IMR-90 (cell line): ENCODE measurements at regions not wholly inside any gene's neighbourhood (a gene's known extent, or its start where the extent isn't known, plus 50 kb on each side); places are given as distances from the start of the nearest gene placed in this dataset.

ENCODE experiments used
- ATAC-seq: fragments of 200-7000 bp; cut with Tn5 transposase; 2 replicates; pipeline ENCODE4 v1.9.1; 2020; ENCODE audit warnings: low read depth, mild to moderate bottlenecking, moderate library complexity
- BruUV-seq: library from RNA; stranded (reverse); fragments of 400-500 nt; replicated peaks from 2 replicates; lab custom pipeline; 2021; lab: Mats Ljungman, UMichigan
- CTCF ChIA-PET: fragments of 300-600 bp; formaldehyde crosslinking; extraction: SDS; loops from one replicate; lab custom pipeline; 2021; ENCODE audit warnings: antibody characterized with exemption; lab: Yijun Ruan, JAX
- POLR2A ChIA-PET: fragments of 300-600 bp; sonication (Branson Sonifier 250); formaldehyde crosslinking; loops from one replicate; lab custom pipeline; 2022; ENCODE audit warnings: antibody characterized with exemption; ENCODE audit not compliant: unreplicated experiment; lab: Charles Lee
- DNase-seq: peaks from one replicate; pipeline ENCODE4 v3.0.0; 2013
- H2AFZ ChIP-seq: replicated peaks from 2 replicates; pipeline ENCODE3; 2013; ENCODE audit warnings: low read length, mild to moderate bottlenecking; ENCODE audit not compliant: poor library complexity
- H2AK5ac ChIP-seq: 2 replicates; pipeline ENCODE4 v1.6.1; 2013; ENCODE audit warnings: low read depth, low read length, inconsistent platforms
- H2AK9ac ChIP-seq: replicated peaks from 2 replicates; pipeline ENCODE3; 2013; ENCODE audit warnings: mild to moderate bottlenecking, low read depth, low read length, moderate library complexity; ENCODE audit not compliant: poor library complexity
- H2BK120ac ChIP-seq: 2 replicates; pipeline ENCODE4 v1.6.1; 2013; ENCODE audit warnings: low read depth, low read length, inconsistent platforms
- H2BK15ac ChIP-seq: 3 replicates; pipeline ENCODE4 v1.6.1; 2013; ENCODE audit warnings: low read depth, low read length, inconsistent platforms
- H2BK20ac ChIP-seq: 2 replicates; pipeline ENCODE4 v1.6.1; 2013; ENCODE audit warnings: low read depth, mild to moderate bottlenecking, inconsistent platforms, low read length, moderate library complexity
- H2BK5ac ChIP-seq: 2 replicates; pipeline ENCODE4 v1.6.1; 2013; ENCODE audit warnings: mild to moderate bottlenecking, low read depth, low read length, inconsistent platforms; ENCODE audit not compliant: poor library complexity, severe bottlenecking
- H3K14ac ChIP-seq: replicated peaks from 2 replicates; pipeline ENCODE4 v1.6.1; 2013; ENCODE audit warnings: low read depth, low read length, inconsistent platforms
- H3K18ac ChIP-seq: 2 replicates; pipeline ENCODE4 v1.6.1; 2013; ENCODE audit warnings: low read depth, low read length, control low read depth
- H3K23ac ChIP-seq: 2 replicates; pipeline ENCODE4 v1.6.1; 2013; ENCODE audit warnings: low read depth, low read length, inconsistent platforms
- H3K27ac ChIP-seq: 2 replicates; pipeline ENCODE4 v1.5.1; 2013; ENCODE audit warnings: mild to moderate bottlenecking, control low read depth, low read length; ENCODE audit not compliant: insufficient read depth
- H3K27me3 ChIP-seq: 2 replicates; pipeline ENCODE4 v1.6.1; 2013; ENCODE audit warnings: low read length; ENCODE audit not compliant: control insufficient read depth, insufficient read depth
- H3K36me3 ChIP-seq: 2 replicates; pipeline ENCODE4 v1.6.1; 2013; ENCODE audit warnings: low read length, mixed read lengths; ENCODE audit not compliant: control insufficient read depth, insufficient read depth
- H3K4ac ChIP-seq: 2 replicates; pipeline ENCODE4 v1.6.1; 2013; ENCODE audit warnings: low read depth, low read length, inconsistent platforms
- H3K4me1 ChIP-seq: 2 replicates; pipeline ENCODE4 v1.6.1; 2013; ENCODE audit warnings: low read length, mixed read lengths; ENCODE audit not compliant: control insufficient read depth, insufficient read depth
- H3K4me2 ChIP-seq: 2 replicates; pipeline ENCODE4 v1.6.1; 2013; ENCODE audit warnings: low read depth, mild to moderate bottlenecking, control low read depth, low read length, moderate library complexity
- H3K4me3 ChIP-seq: 2 replicates; pipeline ENCODE4 v1.5.1; 2013; ENCODE audit warnings: low read depth, mild to moderate bottlenecking, control low read depth, low read length, moderate library complexity; ENCODE audit not compliant: insufficient read depth
- H3K56ac ChIP-seq: 2 replicates; pipeline ENCODE4 v1.6.1; 2013; ENCODE audit warnings: low read length, inconsistent platforms; ENCODE audit not compliant: insufficient read depth; ENCODE audit errors: extremely low read depth
- H3K79me1 ChIP-seq, 2 experiments: 2 replicates each; pipeline ENCODE4 v1.6.1; 2013; ENCODE audit warnings: low read length in 2 of 2, inconsistent platforms in 1 of 2, low read depth in 1 of 2
- H3K9ac ChIP-seq: 2 replicates; pipeline ENCODE4 v1.6.1; 2013; ENCODE audit warnings: low read depth, low read length, control low read depth
- H3K9me1 ChIP-seq: 2 replicates; pipeline ENCODE4 v1.6.1; 2013; ENCODE audit warnings: low read length, inconsistent platforms; ENCODE audit not compliant: insufficient read depth
- H3K9me3 ChIP-seq: 2 replicates; pipeline ENCODE4 v1.6.1; 2013; ENCODE audit warnings: low read length; ENCODE audit not compliant: control insufficient read depth, insufficient read depth
- H4K20me1 ChIP-seq: 2 replicates; pipeline ENCODE4 v1.6.1; 2013; ENCODE audit warnings: low read length, inconsistent platforms; ENCODE audit not compliant: insufficient read depth
- H4K5ac ChIP-seq: 2 replicates; pipeline ENCODE4 v1.6.1; 2013; ENCODE audit warnings: mild to moderate bottlenecking, low read depth, low read length, control low read depth
- H4K8ac ChIP-seq, 2 experiments: 2 replicates each; pipeline ENCODE4 v1.6.1; 2013; ENCODE audit warnings: low read depth in 2 of 2, low read length in 2 of 2, control low read depth in 1 of 2, inconsistent platforms in 1 of 2
- H4K91ac ChIP-seq: 2 replicates; pipeline ENCODE4 v1.6.1; 2013; ENCODE audit warnings: low read depth, low read length, inconsistent platforms; ENCODE audit not compliant: insufficient read depth
- BHLHE40 ChIP-seq: fragments of 150-350 bp; IDR thresholded peaks from 2 replicates; pipeline ENCODE4 v1.6.1; 2016; ENCODE audit warnings: mild to moderate bottlenecking, low read depth, low read length
- CEBPB ChIP-seq: IDR thresholded peaks from 2 replicates; pipeline ENCODE4 v1.6.1; 2012; ENCODE audit warnings: low read depth, low read length, improper control_type of control experiment
- CHD1 ChIP-seq: IDR thresholded peaks from 2 replicates; pipeline ENCODE4 v1.6.1; 2012; ENCODE audit warnings: low read depth, low read length, improper control_type of control experiment
- FOS ChIP-seq: fragments of 150-350 bp; IDR thresholded peaks from 2 replicates; pipeline ENCODE4 v1.6.1; 2016; ENCODE audit warnings: low read depth, low read length
- MAFK ChIP-seq: IDR thresholded peaks from 2 replicates; pipeline ENCODE4 v1.6.1; 2012; ENCODE audit warnings: low read depth, low read length, improper control_type of control experiment
- MAZ ChIP-seq: IDR thresholded peaks from 2 replicates; pipeline ENCODE4 v1.6.1; 2012; ENCODE audit warnings: low read depth, mild to moderate bottlenecking, low read length, improper control_type of control experiment, moderate library complexity, borderline replicate concordance
- MXI1 ChIP-seq: IDR thresholded peaks from 2 replicates; pipeline ENCODE4 v1.6.1; 2012; ENCODE audit warnings: low read depth, mild to moderate bottlenecking, low read length, moderate library complexity, borderline replicate concordance
- NFE2L2 ChIP-seq: fragments of 150-350 bp; IDR thresholded peaks from 2 replicates; pipeline ENCODE4 v1.6.1; 2016; ENCODE audit warnings: low read depth, mild to moderate bottlenecking, low read length
- POLR2A ChIP-seq: IDR thresholded peaks from 2 replicates; pipeline ENCODE4 v1.6.1; 2012; ENCODE audit warnings: mild to moderate bottlenecking, low read depth, low read length
- RAD21 ChIP-seq: IDR thresholded peaks from 2 replicates; pipeline ENCODE4 v1.6.1; 2012; ENCODE audit warnings: low read length, improper control_type of control experiment
- RCOR1 ChIP-seq: IDR thresholded peaks from 2 replicates; pipeline ENCODE4 v1.6.1; 2012; ENCODE audit warnings: mild to moderate bottlenecking, low read length, improper control_type of control experiment; ENCODE audit not compliant: insufficient replicate concordance
- RFX5 ChIP-seq: IDR thresholded peaks from 2 replicates; pipeline ENCODE4 v1.8.0; 2012; ENCODE audit warnings: low read depth, mild to moderate bottlenecking, low read length, moderate library complexity
- SMC3 ChIP-seq: fragments of 150-350 bp; IDR thresholded peaks from 2 replicates; pipeline ENCODE4 v1.6.1; 2016; ENCODE audit warnings: low read depth, mild to moderate bottlenecking, antibody characterized with exemption, low read length, moderate library complexity
- WGBS, 2 experiments: methylation state at CpG; one replicate each; pipeline versions ENCODE4 v1.1.5 to v1.1.7; 2013; ENCODE audit warnings: missing lambda C conversion rate in 2 of 2; ENCODE audit not compliant: insufficient read length in 1 of 2; ENCODE audit errors: extremely low coverage in 2 of 2; 5-methylcytosine and 5-hydroxymethylcytosine counted together
- dilution Hi-C: fragments of 300-500 bp; cut with HindIII; formaldehyde crosslinking; loops from one replicate; pipeline ENCODE4 v1.14.3; 2018; ENCODE audit warnings: low sequenced_read_pairs; ENCODE audit not compliant: unreplicated experiment
- in situ Hi-C: fragments of 300-500 bp; cut with MboI; formaldehyde crosslinking; loops from 3 replicates; pipeline ENCODE4 v1.14.3; 2019; ENCODE audit warnings: low sequenced_read_pairs, inconsistent platforms, mixed read lengths
- intact Hi-C: fragments of 100-400 bp; cut with micrococcal nuclease; formaldehyde crosslinking; loops from 2 replicates; pipeline ENCODE4 v1.10.0; 2022
- TF ChIP-seq, protein P1 (sequence below): conservative IDR thresholded peaks from 2 replicates; pipeline ENCODE4 v1.5.1; 2012; ENCODE audit warnings: mild to moderate bottlenecking, low read depth, low read length, improper control_type of control experiment
- TF ChIP-seq, protein P2 (sequence below): fragments of 150-350 bp; IDR thresholded peaks from 2 replicates; pipeline ENCODE4 v1.6.1; 2016; ENCODE audit warnings: low read depth, mild to moderate bottlenecking, low read length, moderate library complexity, borderline replicate concordance
- TF ChIP-seq, protein P3 (sequence below): fragments of 150-350 bp; IDR thresholded peaks from 2 replicates; pipeline ENCODE4 v1.6.1; 2017; ENCODE audit warnings: mild to moderate bottlenecking, antibody characterized with exemption, low read length, low read depth

DNA sequence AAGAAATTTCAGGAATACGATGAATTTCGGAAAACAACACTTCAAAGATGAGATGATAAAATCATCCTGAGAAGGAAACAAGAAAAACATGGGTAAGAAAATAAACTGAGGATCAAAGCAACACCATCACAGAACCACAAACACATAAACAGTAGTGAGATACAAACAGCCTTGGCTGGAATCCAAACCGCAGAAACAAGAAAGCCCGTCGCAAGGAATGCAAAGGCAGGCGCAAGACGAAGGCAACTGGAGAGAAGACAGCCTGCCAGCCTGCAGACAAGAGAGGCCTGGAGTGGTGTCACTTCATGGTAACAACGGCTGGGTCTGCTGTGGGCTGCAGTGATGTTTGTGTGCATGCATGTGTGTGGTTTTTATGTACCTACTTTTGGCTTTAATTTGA, 61.8 kb upstream of the DRGX start:
- Histone ChIP-seq H4K8ac (no peak overlapping the region), H3K9ac (no peak overlapping the region), H2AFZ (no peak overlapping the region), H3K56ac (no peak overlapping the region), H3K14ac (no peak overlapping the region), H3K4me1 (0 out of 2 replicates have a peak, but pooled peaks cover 2% of the 10 kb centered on the region), H3K4me2 (no peak overlapping the region), H3K18ac (no peak overlapping the region), H3K36me3 (0 out of 2 replicates have a peak, but pooled peaks cover 2% of the 10 kb centered on the region), H2AK9ac (no peak overlapping the region), H4K91ac (no peak overlapping the region), H4K20me1 (no peaks in the 10 kb centered on the region), H3K9me3 (no peaks in the 10 kb centered on the region), H3K9me1 (no peaks in the 10 kb centered on the region), H3K23ac (no peak overlapping the region), H2BK120ac (no peak overlapping the region), H2AK5ac (no peak overlapping the region), H2BK5ac (no peak overlapping the region), H3K27ac (no peak overlapping the region), H3K79me1 (no peaks in the 10 kb centered on the region), H3K27me3 (no peaks in the 10 kb centered on the region), H3K4me3 (no peak overlapping the region), H2BK20ac (no peak overlapping the region), H4K5ac (no peak overlapping the region), H3K4ac (no peak overlapping the region), H2BK15ac (no peak overlapping the region)
- DNase-seq (peak; percentile 11), ATAC-seq (peak; percentile 61)
- intact Hi-C loops: no loop called here
- ChIA-PET CTCF (no interaction called here), POLR2A (no interaction called here)
- in situ Hi-C loops: no loop called here
- WGBS, 2 experiments: no CpG with 5 or more reads among the region's 8 CpGs
- TF ChIP-seq SMC3 (no peak), NFE2L2 (no peak), FOS (no peak), RCOR1 (no peak), CHD1 (no peak), CEBPB (no peak), RAD21 (no peak), MAZ (no peak), POLR2A (no peak), BHLHE40 (no peak), RFX5 (no peak), MXI1 (no peak), MAFK (no peak)
- TF ChIP-seq, protein P1, sequence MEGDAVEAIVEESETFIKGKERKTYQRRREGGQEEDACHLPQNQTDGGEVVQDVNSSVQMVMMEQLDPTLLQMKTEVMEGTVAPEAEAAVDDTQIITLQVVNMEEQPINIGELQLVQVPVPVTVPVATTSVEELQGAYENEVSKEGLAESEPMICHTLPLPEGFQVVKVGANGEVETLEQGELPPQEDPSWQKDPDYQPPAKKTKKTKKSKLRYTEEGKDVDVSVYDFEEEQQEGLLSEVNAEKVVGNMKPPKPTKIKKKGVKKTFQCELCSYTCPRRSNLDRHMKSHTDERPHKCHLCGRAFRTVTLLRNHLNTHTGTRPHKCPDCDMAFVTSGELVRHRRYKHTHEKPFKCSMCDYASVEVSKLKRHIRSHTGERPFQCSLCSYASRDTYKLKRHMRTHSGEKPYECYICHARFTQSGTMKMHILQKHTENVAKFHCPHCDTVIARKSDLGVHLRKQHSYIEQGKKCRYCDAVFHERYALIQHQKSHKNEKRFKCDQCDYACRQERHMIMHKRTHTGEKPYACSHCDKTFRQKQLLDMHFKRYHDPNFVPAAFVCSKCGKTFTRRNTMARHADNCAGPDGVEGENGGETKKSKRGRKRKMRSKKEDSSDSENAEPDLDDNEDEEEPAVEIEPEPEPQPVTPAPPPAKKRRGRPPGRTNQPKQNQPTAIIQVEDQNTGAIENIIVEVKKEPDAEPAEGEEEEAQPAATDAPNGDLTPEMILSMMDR: no peak
- TF ChIP-seq, protein P2, sequence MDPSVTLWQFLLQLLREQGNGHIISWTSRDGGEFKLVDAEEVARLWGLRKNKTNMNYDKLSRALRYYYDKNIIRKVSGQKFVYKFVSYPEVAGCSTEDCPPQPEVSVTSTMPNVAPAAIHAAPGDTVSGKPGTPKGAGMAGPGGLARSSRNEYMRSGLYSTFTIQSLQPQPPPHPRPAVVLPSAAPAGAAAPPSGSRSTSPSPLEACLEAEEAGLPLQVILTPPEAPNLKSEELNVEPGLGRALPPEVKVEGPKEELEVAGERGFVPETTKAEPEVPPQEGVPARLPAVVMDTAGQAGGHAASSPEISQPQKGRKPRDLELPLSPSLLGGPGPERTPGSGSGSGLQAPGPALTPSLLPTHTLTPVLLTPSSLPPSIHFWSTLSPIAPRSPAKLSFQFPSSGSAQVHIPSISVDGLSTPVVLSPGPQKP: no peak
- TF ChIP-seq, protein P3, sequence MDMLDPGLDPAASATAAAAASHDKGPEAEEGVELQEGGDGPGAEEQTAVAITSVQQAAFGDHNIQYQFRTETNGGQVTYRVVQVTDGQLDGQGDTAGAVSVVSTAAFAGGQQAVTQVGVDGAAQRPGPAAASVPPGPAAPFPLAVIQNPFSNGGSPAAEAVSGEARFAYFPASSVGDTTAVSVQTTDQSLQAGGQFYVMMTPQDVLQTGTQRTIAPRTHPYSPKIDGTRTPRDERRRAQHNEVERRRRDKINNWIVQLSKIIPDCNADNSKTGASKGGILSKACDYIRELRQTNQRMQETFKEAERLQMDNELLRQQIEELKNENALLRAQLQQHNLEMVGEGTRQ: no peak
- dilution Hi-C loops: no loop called here
- BruUV-seq: no TSS peak
